ENCODE measurements at regions not wholly inside any gene's neighbourhood (a gene's known extent, or its start where the extent isn't known, plus 50 kb on each side); places are given as distances from the start of the nearest gene placed in this dataset.

GRCh38 chr3:127449486-127450212 lies 140.9 kb downstream of the TPRA1 start:
- no peak for DNase-seq (ENCODE audit: low read depth)
- TF ChIP-seq POLR2A (IDR thresholded peaks at IDR 0.05; ENCODE audit: extremely low read depth, insufficient read length), result no peak
- TF ChIP-seq CTCF (IDR thresholded peaks at IDR 0.05; ENCODE audit: low read depth, low read length), result no peak
- TF ChIP-seq MAX (IDR thresholded peaks at IDR 0.05; ENCODE audit: low read depth, low read length), result no peak
- no peak for TF ChIP-seq MYC (IDR thresholded peaks at IDR 0.05; ENCODE audit: low read depth, low read length)
- H3K4me3 ChIP-seq (ENCODE audit: low read depth, low read length), result no peak overlapping the region

- no peak for DNase-seq (ENCODE audit: low read depth)
- H3K4me3 ChIP-seq (ENCODE audit: low read depth, low read length), result no peak overlapping the region
- TF ChIP-seq MYC (IDR thresholded peaks at IDR 0.05; ENCODE audit: low read depth, low read length), result no peak
- TF ChIP-seq POLR2A (IDR thresholded peaks at IDR 0.05; ENCODE audit: extremely low read depth, insufficient read length), result no peak
- no peak for TF ChIP-seq CTCF (IDR thresholded peaks at IDR 0.05; ENCODE audit: low read depth, low read length)
- TF ChIP-seq MAX (IDR thresholded peaks at IDR 0.05; ENCODE audit: low read depth, low read length), result no peak
These were observed 141.9 kb downstream of the TPRA1 start for GRCh38 chr3:127448671-127449070.

- H3K4me3 ChIP-seq (ENCODE audit: low read depth, low read length), result no peak overlapping the region
These were observed 142.4 kb downstream of the TPRA1 start for GRCh38 chr3:127448161-127448561.

GRCh38 chr3:127446756-127447155 lies 143.8 kb downstream of the TPRA1 start:
- H3K4me3 ChIP-seq (ENCODE audit: low read depth, low read length), result no peak overlapping the region
- no peak for DNase-seq (ENCODE audit: low read depth)
- no peak for TF ChIP-seq MAX (IDR thresholded peaks at IDR 0.05; ENCODE audit: low read depth, low read length)

More at GRCh38 chr3:127448161-127448561, 142.4 kb downstream of the TPRA1 start:
- no peak for DNase-seq (ENCODE audit: low read depth)
- no peak for TF ChIP-seq CTCF (IDR thresholded peaks at IDR 0.05; ENCODE audit: low read depth, low read length)
- no peak for TF ChIP-seq MAX (IDR thresholded peaks at IDR 0.05; ENCODE audit: low read depth, low read length)
- no peak for TF ChIP-seq MYC (IDR thresholded peaks at IDR 0.05; ENCODE audit: low read depth, low read length)
- TF ChIP-seq POLR2A (IDR thresholded peaks at IDR 0.05; ENCODE audit: extremely low read depth, insufficient read length), result no peak

GRCh38 chr3:127445581-127446343 lies 144.8 kb downstream of the TPRA1 start:
- no peak for TF ChIP-seq POLR2A (IDR thresholded peaks at IDR 0.05; ENCODE audit: extremely low read depth, insufficient read length)
- TF ChIP-seq MAX (IDR thresholded peaks at IDR 0.05; ENCODE audit: low read depth, low read length), result no peak
- H3K4me3 ChIP-seq (ENCODE audit: low read depth, low read length), result no peak overlapping the region
- no peak for DNase-seq (ENCODE audit: low read depth)

- DNase-seq (ENCODE audit: low read depth), result no peak
- no peak overlapping the region for H3K4me3 ChIP-seq (ENCODE audit: low read depth, low read length)
- TF ChIP-seq MYC (IDR thresholded peaks at IDR 0.05; ENCODE audit: low read depth, low read length), result no peak
- TF ChIP-seq POLR2A (IDR thresholded peaks at IDR 0.05; ENCODE audit: extremely low read depth, insufficient read length), result no peak
- no peak for TF ChIP-seq CTCF (IDR thresholded peaks at IDR 0.05; ENCODE audit: low read depth, low read length)
These were observed 145.8 kb downstream of the TPRA1 start for GRCh38 chr3:127444761-127445160.

Measured in NB4 (cell line).